Stimulated activated CD4-positive, alpha-beta T cell treated with anti-CD3 and anti-CD28 coated beads, TNF-alpha, amount 100 ng/mL, for 4 hours (primary cell): ENCODE measurements at regions not wholly inside any gene's neighbourhood (a gene's known extent, or its start where the extent isn't known, plus 50 kb on each side); places are given as distances from the start of the nearest gene placed in this dataset.

Experiments used
- DNase-seq, 3 experiments: peaks; one replicate each; pipeline ENCODE4 v3.0.0-alpha.2; 2020; ENCODE audit warnings: low read depth in 3 of 3

- no peak for DNase-seq
Measured at GRCh38 chr1:229089586-229090208, 181.2 kb upstream of the RAB4A start.

GRCh38 chr1:229091721-229092136, 179.2 kb upstream of the RAB4A start:
- DNase-seq = no peak

- DNase-seq = no peak
Measured at GRCh38 chr1:229092377-229093237, 178.3 kb upstream of the RAB4A start.

GRCh38 chr1:229093238-229093540, 177.7 kb upstream of the RAB4A start:
- DNase-seq = no peak

GRCh38 chr1:229093609-229094336, 177.1 kb upstream of the RAB4A start:
- no peak for DNase-seq

- no peak for DNase-seq
Measured at GRCh38 chr1:229094476-229095311, 176.2 kb upstream of the RAB4A start.

GRCh38 chr1:229095325-229095724, 175.6 kb upstream of the RAB4A start:
- no peak for DNase-seq

- DNase-seq = no peak
Measured at GRCh38 chr1:229097356-229097755, 173.6 kb upstream of the RAB4A start.

GRCh38 chr1:229098361-229098760, 172.6 kb upstream of the RAB4A start:
- DNase-seq = no peak

GRCh38 chr1:229098903-229099578, 171.9 kb upstream of the RAB4A start:
- DNase-seq = no peak

- no peak for DNase-seq
Measured at GRCh38 chr1:229101011-229101871, 169.7 kb upstream of the RAB4A start.

GRCh38 chr1:229102741-229103391, 168.0 kb upstream of the RAB4A start:
- no peak for DNase-seq

GRCh38 chr1:229104654-229105053, 166.3 kb upstream of the RAB4A start:
- no peak for DNase-seq

GRCh38 chr1:229105109-229105508, 165.8 kb upstream of the RAB4A start:
- no peak for DNase-seq

- no peak for DNase-seq
Measured at GRCh38 chr1:229105822-229106525, 164.9 kb upstream of the RAB4A start.

GRCh38 chr1:229106526-229107125, 164.3 kb upstream of the RAB4A start:
- no peak for DNase-seq

- no peak for DNase-seq
Measured at GRCh38 chr1:229107304-229107815, 163.6 kb upstream of the RAB4A start.

GRCh38 chr1:229107972-229108371, 162.9 kb upstream of the RAB4A start:
- DNase-seq = no peak
